SK-N-SH treated with all-trans-retinoic acid at 6 μM for 48 hours (cell line): ENCODE measurements at regions not wholly inside any gene's neighbourhood (a gene's known extent, or its start where the extent isn't known, plus 50 kb on each side); places are given as distances from the start of the nearest gene placed in this dataset.

Source experiments
- ATAC-seq: fragments of 200-7000 bp; cut with Tn5 transposase; 3 replicates; pipeline ENCODE4 v1.9.1; 2020; ENCODE audit warnings: mild to moderate bottlenecking, moderate library complexity
- BACH2 ChIP-seq: fragments of 250-450 bp; sonication (Bioruptor Pico); IDR thresholded peaks from 2 replicates; pipeline ENCODE4 v1.9.0; 2021; ENCODE audit warnings: mild to moderate bottlenecking, borderline replicate concordance
- CSDC2 ChIP-seq: fragments of 250-450 bp; sonication (Bioruptor Pico); IDR thresholded peaks from 2 replicates; pipeline ENCODE4 v1.5.0; 2020; ENCODE audit warnings: mild to moderate bottlenecking, moderate library complexity
- ESRRG ChIP-seq: fragments of 250-450 bp; sonication (Bioruptor Pico); IDR thresholded peaks from 2 replicates; pipeline ENCODE4 v1.6.1; 2021; ENCODE audit warnings: mild to moderate bottlenecking
- GLIS3 ChIP-seq: fragments of 250-450 bp; sonication (Bioruptor Pico); IDR thresholded peaks from 2 replicates; pipeline ENCODE4 v1.5.0; 2020; ENCODE audit warnings: mild to moderate bottlenecking, moderate library complexity
- ISL1 ChIP-seq: fragments of 250-450 bp; sonication (Bioruptor Pico); IDR thresholded peaks from 2 replicates; pipeline ENCODE4 v2.1.2; 2022; ENCODE audit warnings: mild to moderate bottlenecking, moderate library complexity
- OSR1 ChIP-seq: fragments of 250-450 bp; sonication (Bioruptor Pico); IDR thresholded peaks from 2 replicates; pipeline ENCODE4 v1.8.0; 2022; ENCODE audit warnings: moderate library complexity, mild to moderate bottlenecking, inconsistent platforms
- PPARA ChIP-seq: fragments of 250-450 bp; sonication (Bioruptor Pico); IDR thresholded peaks from 2 replicates; pipeline ENCODE4 v1.5.0; 2020; ENCODE audit warnings: mild to moderate bottlenecking, borderline replicate concordance
- RARB ChIP-seq: fragments of 250-450 bp; sonication (Bioruptor Pico); IDR thresholded peaks from 2 replicates; pipeline ENCODE4 v1.8.0; 2021; ENCODE audit warnings: mild to moderate bottlenecking, moderate library complexity
- SNAI2 ChIP-seq: fragments of 250-450 bp; sonication (Bioruptor Pico); IDR thresholded peaks from 2 replicates; pipeline ENCODE4 v1.5.0; 2020; ENCODE audit warnings: mild to moderate bottlenecking, moderate library complexity
- TCF4 ChIP-seq: fragments of 250-450 bp; sonication (Bioruptor Pico); IDR thresholded peaks from 2 replicates; pipeline ENCODE4 v1.8.0; 2021; ENCODE audit warnings: mild to moderate bottlenecking, moderate library complexity, borderline replicate concordance
- TOX ChIP-seq: fragments of 250-450 bp; sonication (Bioruptor Pico); IDR thresholded peaks from 2 replicates; pipeline ENCODE4 v1.8.0; 2021; ENCODE audit warnings: mild to moderate bottlenecking, moderate library complexity, borderline replicate concordance
- ZC3H10 ChIP-seq: fragments of 250-450 bp; sonication (Bioruptor Pico); IDR thresholded peaks from 2 replicates; pipeline ENCODE4 v1.5.1; 2021; ENCODE audit warnings: mild to moderate bottlenecking, moderate library complexity
- ZFP30 ChIP-seq: fragments of 450-650 bp; formaldehyde crosslinking; IDR thresholded peaks from 2 replicates; pipeline ENCODE4 v1.5.0; 2022; ENCODE audit warnings: mild to moderate bottlenecking, moderate library complexity
- ZNF565 ChIP-seq: fragments of 450-650 bp; formaldehyde crosslinking; conservative IDR thresholded peaks from 2 replicates; pipeline ENCODE4 v1.5.0; 2020; ENCODE audit warnings: low read depth, mild to moderate bottlenecking, moderate library complexity
- ZNF70 ChIP-seq: fragments of 450-650 bp; formaldehyde crosslinking; IDR thresholded peaks from 2 replicates; pipeline ENCODE4 v1.5.0; 2020; ENCODE audit warnings: mild to moderate bottlenecking, moderate library complexity
- ZNF8 ChIP-seq: fragments of 450-650 bp; formaldehyde crosslinking; IDR thresholded peaks from 2 replicates; pipeline ENCODE4 v1.5.0; 2020; ENCODE audit warnings: mild to moderate bottlenecking, moderate library complexity
- TF ChIP-seq, protein P1 (sequence below): fragments of 250-450 bp; sonication (Bioruptor Pico); IDR thresholded peaks from 2 replicates; pipeline ENCODE4 v1.8.0; 2020; ENCODE audit warnings: mild to moderate bottlenecking, moderate library complexity, borderline replicate concordance
- TF ChIP-seq, protein P2 (sequence below): fragments of 250-450 bp; sonication (Bioruptor Pico); IDR thresholded peaks from 2 replicates; pipeline ENCODE4 v1.8.0; 2021; ENCODE audit warnings: low read depth, mild to moderate bottlenecking, moderate library complexity, borderline replicate concordance
- TF ChIP-seq, protein P3 (sequence below): fragments of 250-450 bp; sonication (Bioruptor Pico); IDR thresholded peaks from 2 replicates; pipeline ENCODE4 v1.5.0; 2020; ENCODE audit warnings: mild to moderate bottlenecking, moderate library complexity
- TF ChIP-seq, protein P4 (sequence below): fragments of 250-450 bp; sonication (Bioruptor Pico); IDR thresholded peaks from 2 replicates; pipeline ENCODE4 v1.5.1; 2020; ENCODE audit warnings: low read depth, mild to moderate bottlenecking, moderate library complexity

DNA sequence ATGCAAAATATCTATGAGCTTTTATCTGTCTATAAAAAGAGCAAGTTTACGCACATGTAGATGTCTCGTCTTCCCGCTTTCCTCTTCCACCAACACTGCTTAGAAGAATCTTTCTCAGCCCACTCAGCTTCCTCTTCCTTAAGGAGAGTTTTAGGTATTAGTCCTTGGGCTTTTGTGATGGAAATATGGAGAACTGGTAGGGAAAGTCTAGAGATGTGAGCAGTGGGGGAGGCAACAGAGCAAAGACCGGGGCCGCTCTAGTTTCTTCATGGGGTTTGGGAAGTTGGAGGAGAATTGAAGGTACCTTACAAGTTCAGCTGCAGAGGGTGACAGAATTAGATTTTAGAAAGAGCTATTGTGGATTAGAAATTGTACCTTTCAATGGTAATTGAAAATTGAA is 56.3 kb upstream of the CPNE8 start:
- ATAC-seq: no peak

DNA sequence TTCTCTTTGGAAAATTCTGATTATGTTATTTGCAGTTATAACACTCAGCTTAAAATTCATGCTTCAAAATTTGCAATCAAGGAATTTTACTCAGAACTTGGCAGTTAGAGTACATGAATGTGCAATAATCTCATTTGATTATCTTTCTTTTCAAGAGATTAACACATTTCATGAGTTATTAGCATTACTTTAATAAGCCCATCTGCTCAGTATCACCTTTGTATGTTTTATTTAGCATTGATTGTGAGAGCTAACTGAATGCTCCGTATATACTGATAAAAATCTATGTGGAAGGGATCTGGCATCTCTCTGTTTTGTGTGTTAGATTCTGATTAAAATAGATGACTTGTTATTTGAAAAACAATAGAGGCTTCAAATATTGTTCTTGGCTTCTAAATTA is 55.6 kb upstream of the CPNE8 start:
- TF ChIP-seq TOX (CRISPR knock-in tag) (no peak), OSR1 (CRISPR knock-in tag) (no peak), ISL1 (CRISPR knock-in tag) (0 out of 2 replicates have a peak, but pooled peaks have one; percentile 9), SNAI2 (CRISPR knock-in tag) (no peak), ESRRG (CRISPR knock-in tag) (no peak), RARB (no peak), TCF4 (CRISPR knock-in tag) (peak; percentile 61; the same call in 1 of the 2 replicates), ZFP30 (CRISPR knock-in tag) (no peak)
- TF ChIP-seq, protein P1, sequence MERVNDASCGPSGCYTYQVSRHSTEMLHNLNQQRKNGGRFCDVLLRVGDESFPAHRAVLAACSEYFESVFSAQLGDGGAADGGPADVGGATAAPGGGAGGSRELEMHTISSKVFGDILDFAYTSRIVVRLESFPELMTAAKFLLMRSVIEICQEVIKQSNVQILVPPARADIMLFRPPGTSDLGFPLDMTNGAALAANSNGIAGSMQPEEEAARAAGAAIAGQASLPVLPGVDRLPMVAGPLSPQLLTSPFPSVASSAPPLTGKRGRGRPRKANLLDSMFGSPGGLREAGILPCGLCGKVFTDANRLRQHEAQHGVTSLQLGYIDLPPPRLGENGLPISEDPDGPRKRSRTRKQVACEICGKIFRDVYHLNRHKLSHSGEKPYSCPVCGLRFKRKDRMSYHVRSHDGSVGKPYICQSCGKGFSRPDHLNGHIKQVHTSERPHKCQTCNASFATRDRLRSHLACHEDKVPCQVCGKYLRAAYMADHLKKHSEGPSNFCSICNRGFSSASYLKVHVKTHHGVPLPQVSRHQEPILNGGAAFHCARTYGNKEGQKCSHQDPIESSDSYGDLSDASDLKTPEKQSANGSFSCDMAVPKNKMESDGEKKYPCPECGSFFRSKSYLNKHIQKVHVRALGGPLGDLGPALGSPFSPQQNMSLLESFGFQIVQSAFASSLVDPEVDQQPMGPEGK: no peak
- ATAC-seq: no peak

More for the DNA sequence above, 56.3 kb upstream of the CPNE8 start:
- TF ChIP-seq, protein P1: no peak
- TF ChIP-seq ZC3H10 (CRISPR knock-in tag) (no peak), SNAI2 (CRISPR knock-in tag) (no peak), GLIS3 (CRISPR knock-in tag) (no peak), TCF4 (CRISPR knock-in tag) (no peak), RARB (no peak), ZNF8 (CRISPR knock-in tag) (no peak), ZNF565 (no peak), BACH2 (no peak), ZNF70 (no peak), CSDC2 (CRISPR knock-in tag) (no peak), ZFP30 (CRISPR knock-in tag) (no peak), PPARA (CRISPR knock-in tag) (no peak)
- TF ChIP-seq, protein P2, sequence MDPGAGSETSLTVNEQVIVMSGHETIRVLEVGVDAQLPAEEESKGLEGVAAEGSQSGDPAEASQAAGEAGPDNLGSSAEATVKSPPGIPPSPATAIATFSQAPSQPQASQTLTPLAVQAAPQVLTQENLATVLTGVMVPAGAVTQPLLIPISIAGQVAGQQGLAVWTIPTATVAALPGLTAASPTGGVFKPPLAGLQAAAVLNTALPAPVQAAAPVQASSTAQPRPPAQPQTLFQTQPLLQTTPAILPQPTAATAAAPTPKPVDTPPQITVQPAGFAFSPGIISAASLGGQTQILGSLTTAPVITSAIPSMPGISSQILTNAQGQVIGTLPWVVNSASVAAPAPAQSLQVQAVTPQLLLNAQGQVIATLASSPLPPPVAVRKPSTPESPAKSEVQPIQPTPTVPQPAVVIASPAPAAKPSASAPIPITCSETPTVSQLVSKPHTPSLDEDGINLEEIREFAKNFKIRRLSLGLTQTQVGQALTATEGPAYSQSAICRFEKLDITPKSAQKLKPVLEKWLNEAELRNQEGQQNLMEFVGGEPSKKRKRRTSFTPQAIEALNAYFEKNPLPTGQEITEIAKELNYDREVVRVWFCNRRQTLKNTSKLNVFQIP (CRISPR knock-in tag): no peak
- TF ChIP-seq, protein P3, sequence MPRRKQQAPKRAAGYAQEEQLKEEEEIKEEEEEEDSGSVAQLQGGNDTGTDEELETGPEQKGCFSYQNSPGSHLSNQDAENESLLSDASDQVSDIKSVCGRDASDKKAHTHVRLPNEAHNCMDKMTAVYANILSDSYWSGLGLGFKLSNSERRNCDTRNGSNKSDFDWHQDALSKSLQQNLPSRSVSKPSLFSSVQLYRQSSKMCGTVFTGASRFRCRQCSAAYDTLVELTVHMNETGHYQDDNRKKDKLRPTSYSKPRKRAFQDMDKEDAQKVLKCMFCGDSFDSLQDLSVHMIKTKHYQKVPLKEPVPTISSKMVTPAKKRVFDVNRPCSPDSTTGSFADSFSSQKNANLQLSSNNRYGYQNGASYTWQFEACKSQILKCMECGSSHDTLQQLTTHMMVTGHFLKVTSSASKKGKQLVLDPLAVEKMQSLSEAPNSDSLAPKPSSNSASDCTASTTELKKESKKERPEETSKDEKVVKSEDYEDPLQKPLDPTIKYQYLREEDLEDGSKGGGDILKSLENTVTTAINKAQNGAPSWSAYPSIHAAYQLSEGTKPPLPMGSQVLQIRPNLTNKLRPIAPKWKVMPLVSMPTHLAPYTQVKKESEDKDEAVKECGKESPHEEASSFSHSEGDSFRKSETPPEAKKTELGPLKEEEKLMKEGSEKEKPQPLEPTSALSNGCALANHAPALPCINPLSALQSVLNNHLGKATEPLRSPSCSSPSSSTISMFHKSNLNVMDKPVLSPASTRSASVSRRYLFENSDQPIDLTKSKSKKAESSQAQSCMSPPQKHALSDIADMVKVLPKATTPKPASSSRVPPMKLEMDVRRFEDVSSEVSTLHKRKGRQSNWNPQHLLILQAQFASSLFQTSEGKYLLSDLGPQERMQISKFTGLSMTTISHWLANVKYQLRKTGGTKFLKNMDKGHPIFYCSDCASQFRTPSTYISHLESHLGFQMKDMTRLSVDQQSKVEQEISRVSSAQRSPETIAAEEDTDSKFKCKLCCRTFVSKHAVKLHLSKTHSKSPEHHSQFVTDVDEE (CRISPR knock-in tag): no peak
- TF ChIP-seq, protein P4, sequence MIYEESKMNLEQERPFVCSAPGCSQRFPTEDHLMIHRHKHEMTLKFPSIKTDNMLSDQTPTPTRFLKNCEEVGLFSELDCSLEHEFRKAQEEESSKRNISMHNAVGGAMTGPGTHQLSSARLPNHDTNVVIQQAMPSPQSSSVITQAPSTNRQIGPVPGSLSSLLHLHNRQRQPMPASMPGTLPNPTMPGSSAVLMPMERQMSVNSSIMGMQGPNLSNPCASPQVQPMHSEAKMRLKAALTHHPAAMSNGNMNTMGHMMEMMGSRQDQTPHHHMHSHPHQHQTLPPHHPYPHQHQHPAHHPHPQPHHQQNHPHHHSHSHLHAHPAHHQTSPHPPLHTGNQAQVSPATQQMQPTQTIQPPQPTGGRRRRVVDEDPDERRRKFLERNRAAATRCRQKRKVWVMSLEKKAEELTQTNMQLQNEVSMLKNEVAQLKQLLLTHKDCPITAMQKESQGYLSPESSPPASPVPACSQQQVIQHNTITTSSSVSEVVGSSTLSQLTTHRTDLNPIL (CRISPR knock-in tag): no peak
- TF ChIP-seq, all 23 proteins: peak for 0

DNA sequence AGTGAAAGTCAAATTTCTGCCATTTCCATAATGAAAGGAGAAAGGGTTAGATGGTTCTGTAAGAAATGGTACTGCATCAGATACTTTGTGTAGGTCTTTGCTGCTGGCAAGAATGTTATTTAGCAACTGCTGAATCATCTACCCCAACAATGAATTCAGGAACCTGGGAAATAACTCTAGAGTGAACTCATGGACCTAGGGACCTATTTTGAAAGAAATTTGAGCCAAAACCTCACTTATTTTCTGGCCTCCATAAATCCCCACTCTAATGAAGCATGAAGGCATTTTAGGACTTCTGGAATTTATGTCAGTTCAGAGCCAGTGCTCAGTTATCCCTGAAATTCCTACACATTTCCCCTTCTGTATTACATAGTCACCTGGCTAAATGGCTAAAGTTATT is 50.9 kb upstream of the CPNE8 start:
- TF ChIP-seq, protein P3 (CRISPR knock-in tag): no peak
- TF ChIP-seq ISL1 (CRISPR knock-in tag): peak; percentile 74
- no peak for ATAC-seq
